Right lobe of liver (tissue), 6 donors: ENCODE measurements at regions not wholly inside any gene's neighbourhood (a gene's known extent, or its start where the extent isn't known, plus 50 kb on each side); places are given as distances from the start of the nearest gene placed in this dataset.

Experiments used
- ATAC-seq, 4 donors: fragments of 200-7000 bp; cut with Tn5 transposase; one replicate each; pipeline ENCODE4 v1.9.1; 2020; ENCODE audit warnings: mild to moderate bottlenecking in 4 of 4, moderate library complexity in 4 of 4
- DNase-seq, 3 donors: peaks; one replicate each; pipeline ENCODE4 v3.0.0-alpha.2; 2020
- H3K27ac ChIP-seq, 3 donors: fragments of 200-600 bp; one replicate each; pipeline ENCODE4 v1.8.0; 2022
- H3K27me3 ChIP-seq, 2 donors: fragments of 200-600 bp; one replicate each; pipeline ENCODE4 v1.8.0; 2022
- H3K36me3 ChIP-seq, 4 donors: fragments of 200-600 bp; sonication (generic) in 1 of 4; one replicate each; pipeline versions ENCODE4 v1.5.1 to v1.8.0; 2017 to 2022; ENCODE audit warnings: control low read depth in 1 of 4
- H3K4me1 ChIP-seq, 4 donors: fragments of 200-600 bp; sonication (generic) in 1 of 4; one replicate each; pipeline versions ENCODE4 v1.5.1 to v1.8.0; 2017 to 2022; ENCODE audit warnings: control low read depth in 1 of 4
- H3K4me3 ChIP-seq, 3 donors: fragments of 200-600 bp; one replicate each; pipeline ENCODE4 v1.8.0; 2022
- H3K9me3 ChIP-seq, 4 donors: fragments of 200-600 bp; sonication (generic) in 1 of 4; one replicate each; pipeline versions ENCODE4 v1.5.1 to v1.8.0; 2017 to 2022; ENCODE audit warnings: control low read depth in 1 of 4
- CTCF ChIP-seq, 4 donors: fragments of 200-600 bp in 3 of 4; fragments of 450-650 bp in 1 of 4; IDR thresholded peaks; one replicate each; pipeline versions ENCODE4 v1.5.1 to v1.8.0; 2016 to 2022; ENCODE audit warnings: antibody characterized with exemption in 4 of 4, mild to moderate bottlenecking in 2 of 4
- POLR2A ChIP-seq: fragments of 450-650 bp; IDR thresholded peaks from one replicate; pipeline ENCODE4 v1.6.1; 2017; ENCODE audit warnings: antibody characterized with exemption, mild to moderate bottlenecking
- WGBS: methylation state at CpG from one replicate; pipeline ENCODE4 v1.1.6; 2018; ENCODE audit warnings: low coverage, low lambda C conversion rate; ENCODE audit not compliant: insufficient coverage; ENCODE audit errors: missing lambda C conversion rate; 5-methylcytosine and 5-hydroxymethylcytosine counted together
- intact Hi-C, 2 donors: fragments of 100-400 bp; cut with DNase I; formaldehyde crosslinking; loops; one replicate each; pipeline versions ENCODE4 v1.11.2 to v1.14.1; 2022
- donor health status: DM: no; HTN: yes; CAD: no.
- donor health status: DM: no; HTN: no; CAD: no.
- donor health status: DM: no; HTN: no; CAD: no.
- donor health status: DM: no; HTN: yes; CAD: no.
- donor health status: DM: no; HTN: yes; CAD: no.

DNA sequence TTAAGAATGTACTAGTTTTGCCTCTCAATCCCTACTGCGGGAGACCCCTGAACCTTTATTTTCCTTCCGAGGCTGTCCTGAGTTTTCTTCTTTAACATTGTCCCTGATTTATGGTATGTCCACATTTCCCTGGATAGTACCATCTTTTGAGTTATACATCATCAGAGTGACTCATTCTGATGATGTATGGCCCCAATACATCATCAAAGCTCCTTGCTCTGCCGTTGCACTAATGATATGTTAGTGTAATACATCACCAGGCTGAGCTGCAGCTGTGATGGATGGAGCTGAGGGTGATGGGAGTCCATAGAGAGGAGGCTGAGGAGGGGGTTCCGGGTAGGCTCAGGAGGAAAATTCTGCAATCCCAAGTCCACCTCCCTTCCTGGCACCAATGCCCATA lies 986.5 kb downstream of the KCNMA1 start:
- intact Hi-C loops: no loop called here
- 66% methylated on average over 4 of the region's 4 CpGs for WGBS
- H3K27me3 ChIP-seq: no peaks in the 10 kb centered on the region
- H3K36me3 ChIP-seq: no peaks in the 10 kb centered on the region
- H3K4me3 ChIP-seq: no peak overlapping the region
- no peaks in the 10 kb centered on the region for H3K4me1 ChIP-seq
- no peak for TF ChIP-seq POLR2A
- ATAC-seq: no peak
- no peak overlapping the region for H3K27ac ChIP-seq
- no peak for DNase-seq
- H3K9me3 ChIP-seq: no peaks in the 10 kb centered on the region

GRCh38 chr10:76649723-76650127 lies 987.9 kb downstream of the KCNMA1 start:
- Histone ChIP-seq H3K9me3 (no peaks in the 10 kb centered on the region), H3K4me3 (no peak overlapping the region), H3K36me3 (no peaks in the 10 kb centered on the region), H3K27ac (no peak overlapping the region), H3K27me3 (no peaks in the 10 kb centered on the region), H3K4me1 (no peaks in the 10 kb centered on the region)
- ATAC-seq (no peak), DNase-seq (no peak)
- TF ChIP-seq POLR2A: no peak
- TF ChIP-seq CTCF (IDR thresholded peaks at IDR 0.05): no peak
- intact Hi-C loops: no loop called here
- WGBS: 36% methylated on average over 3 of the region's 3 CpGs

- no peaks in the 10 kb centered on the region for H3K9me3 ChIP-seq
- 80% methylated on average over 3 of the region's 3 CpGs for WGBS
- TF ChIP-seq CTCF (IDR thresholded peaks at IDR 0.05): no peak
- no peak for TF ChIP-seq POLR2A
- no peaks in the 10 kb centered on the region for H3K27me3 ChIP-seq
- no peak for ATAC-seq
- H3K4me3 ChIP-seq: no peak overlapping the region
- no peak overlapping the region for H3K27ac ChIP-seq
- no peaks in the 10 kb centered on the region for H3K36me3 ChIP-seq
- no peaks in the 10 kb centered on the region for H3K4me1 ChIP-seq
- intact Hi-C loops: no loop called here
- DNase-seq: no peak
Observed at GRCh38 chr10:76649254-76649653, 988.4 kb downstream of the KCNMA1 start.

- Histone ChIP-seq H3K4me1 (no peaks in the 10 kb centered on the region), H3K27me3 (no peaks in the 10 kb centered on the region), H3K4me3 (no peak overlapping the region), H3K36me3 (no peaks in the 10 kb centered on the region), H3K27ac (no peak overlapping the region), H3K9me3 (no peaks in the 10 kb centered on the region)
- ATAC-seq: no peak
- intact Hi-C loops: no loop called here
- WGBS: 76% methylated on average over 2 of the region's 2 CpGs
- TF ChIP-seq CTCF (IDR thresholded peaks at IDR 0.05) (no peak), POLR2A (no peak)
- DNase-seq: no peak
Observed at GRCh38 chr10:76647301-76647700, 990.3 kb downstream of the KCNMA1 start.

DNA sequence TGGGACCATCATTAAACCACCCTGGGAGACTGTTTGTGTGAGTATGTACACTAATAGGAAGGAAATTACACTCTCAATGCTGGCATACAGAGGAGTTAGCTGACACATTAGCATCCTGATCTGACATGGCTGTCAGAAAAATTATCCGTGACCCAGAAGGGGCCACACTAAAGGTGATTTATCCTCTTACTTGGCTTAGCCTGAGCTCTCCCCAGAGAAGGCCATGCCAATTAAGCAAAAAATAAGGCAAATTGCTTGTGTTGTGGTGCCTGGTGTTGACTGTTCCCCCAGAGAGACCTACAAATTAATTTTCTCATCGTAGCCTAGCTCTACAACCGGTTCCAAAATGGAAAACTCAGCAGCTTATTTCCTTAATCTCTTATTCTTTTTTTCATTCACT lies 992.3 kb downstream of the KCNMA1 start:
- Histone ChIP-seq H3K27me3 (no peaks in the 10 kb centered on the region), H3K27ac (no peak overlapping the region), H3K36me3 (no peaks in the 10 kb centered on the region), H3K4me3 (no peak overlapping the region), H3K4me1 (no peaks in the 10 kb centered on the region), H3K9me3 (no peaks in the 10 kb centered on the region)
- DNase-seq (no peak), ATAC-seq (no peak)
- WGBS: 74% methylated on average over 2 of the region's 3 CpGs
- intact Hi-C loops: no loop called here
- TF ChIP-seq CTCF (IDR thresholded peaks at IDR 0.05): no peak
- no peak for TF ChIP-seq POLR2A
